ENCODE measurements at regions not wholly inside any gene's neighbourhood (a gene's known extent, or its start where the extent isn't known, plus 50 kb on each side); places are given as distances from the start of the nearest gene placed in this dataset.

GRCh38 chr18:34077599-34077998 lies 147.1 kb downstream of the NOL4 start:
- TF ChIP-seq CTCF (conservative IDR thresholded peaks at IDR 0.05; ENCODE audit: low read length) (no peak; the same call in 1 of the 2 replicates), EZH2phosphoT487 (IDR thresholded peaks at IDR 0.05; ENCODE audit: borderline replicate concordance) (no peak)

All from Loucy (cell line).